ENCODE measurements at regions not wholly inside any gene's neighbourhood (a gene's known extent, or its start where the extent isn't known, plus 50 kb on each side); places are given as distances from the start of the nearest gene placed in this dataset.
A peak's percentile ranks its signal among the peaks of the same experiment; 100 is the strongest.

DNA sequence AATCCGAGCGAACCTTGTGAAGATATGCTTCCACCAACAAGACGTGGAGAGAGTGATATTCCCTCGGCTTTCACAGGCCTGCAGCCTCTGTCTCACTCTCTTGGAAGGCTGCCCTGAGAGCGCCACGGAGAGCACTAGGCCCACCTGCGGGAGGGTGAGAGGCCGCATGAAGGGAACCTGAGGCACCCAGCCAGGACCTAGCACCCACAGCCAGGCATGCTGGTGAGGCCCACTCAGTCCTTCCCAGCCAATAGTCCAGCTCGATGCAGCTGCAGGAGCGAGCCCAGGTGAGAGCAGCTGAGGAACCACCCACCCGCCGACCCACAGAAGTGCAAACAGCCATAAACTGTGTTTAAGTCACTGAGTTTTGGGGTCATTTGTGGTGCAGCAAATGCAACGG is 227.2 kb downstream of the QKI start (continued):
- TF ChIP-seq ZNF589 (CRISPR knock-in tag; IDR thresholded peaks at IDR 0.05; ENCODE audit: low read depth): no peak
- no peak for TF ChIP-seq MED1 (CRISPR knock-in tag; IDR thresholded peaks at IDR 0.05; ENCODE audit: borderline replicate concordance)
- TF ChIP-seq ZNF174 (CRISPR knock-in tag; IDR thresholded peaks at IDR 0.05): no peak
- no peak for TF ChIP-seq NCOR1 (IDR thresholded peaks at IDR 0.05)
- no peak for TF ChIP-seq JUNB (CRISPR knock-in tag; conservative IDR thresholded peaks at IDR 0.05)
- TF ChIP-seq TCF7 (IDR thresholded peaks at IDR 0.05; ENCODE audit: borderline replicate concordance): no peak
- TF ChIP-seq CREBBP (IDR thresholded peaks at IDR 0.05; ENCODE audit: low read depth, low read length): no peak
- TF ChIP-seq TAF1 (IDR thresholded peaks at IDR 0.05; ENCODE audit: control insufficient read depth, extremely low read depth, insufficient read depth, low read length, severe bottlenecking): no peak
- no peak for TF ChIP-seq HNRNPLL (IDR thresholded peaks at IDR 0.05; ENCODE audit: low read depth, low read length, poor library complexity, severe bottlenecking)
- TF ChIP-seq MCM7 (IDR thresholded peaks at IDR 0.05): no peak

DNA sequence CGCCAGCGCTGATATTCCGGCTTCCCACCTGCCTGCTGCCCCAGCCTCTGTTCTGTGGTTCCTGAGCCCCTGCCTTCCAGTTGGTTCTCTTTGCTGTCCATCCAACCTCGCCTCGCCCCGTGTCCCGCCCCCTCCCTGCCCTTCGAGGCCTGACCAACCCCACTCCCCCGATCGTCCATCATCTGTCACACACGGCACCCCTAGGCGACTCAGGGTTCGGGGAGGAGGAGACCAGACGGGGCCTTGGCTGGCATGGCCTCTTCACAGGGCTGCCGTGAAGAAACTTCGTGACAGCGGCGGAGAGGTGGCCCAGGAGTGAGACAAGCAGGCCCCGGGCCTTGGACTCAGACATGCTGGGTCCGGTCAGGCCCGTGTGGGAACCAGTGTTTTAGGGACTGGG is 226.1 kb downstream of the QKI start:
- Histone ChIP-seq H4K20me1 (replicated peaks; ENCODE audit: control insufficient read depth, insufficient read depth, low read length) (no peaks in the 10 kb centered on the region), H3K4me3 (no peak overlapping the region), H3K9me1 (ENCODE audit: control insufficient read depth, insufficient read depth, low read length) (no peaks in the 10 kb centered on the region), H3K79me2 (ENCODE audit: control insufficient read depth, insufficient read depth, low read length) (no peaks in the 10 kb centered on the region), H3K4me1 (replicated peaks in 1 of 2; ENCODE audit: control insufficient read depth in 2 of 2, insufficient read depth in 2 of 2, low read length in 2 of 2) (peaks cover 0 to 8% of the 10 kb centered on the region in 2 experiments; a peak in 3 of 5 replicates), H3K27ac (ENCODE audit: extremely low read depth, low read depth, low read length) (no peak overlapping the region), H3K9me3 (replicated peaks; ENCODE audit: control insufficient read depth, insufficient read depth, low read depth, low read length) (no peaks in the 10 kb centered on the region), H3K4me2 (ENCODE audit: insufficient read depth, low read length) (no peak overlapping the region), H2AFZ (ENCODE audit: low read depth, low read length) (no peak overlapping the region), H3K27me3 (ENCODE audit: control insufficient read depth in 2 of 2, insufficient read depth in 2 of 2, low read length in 2 of 2) (peaks cover 8 to 33% of the 10 kb centered on the region in 2 experiments; a peak in 4 of 5 replicates), H3K36me3 (ENCODE audit: control insufficient read depth, insufficient read depth, low read length) (no peaks in the 10 kb centered on the region), H3K9ac (ENCODE audit: insufficient read depth in 1 of 2, low read depth in 2 of 2, low read length in 2 of 2) (no peak overlapping the region)
- BruUV-seq (replicated peaks): no TSS peak
- no peak for DNase-seq (ENCODE audit: extremely low read depth in 1 of 4, low spot score in 3 of 4)
- WGBS (ENCODE audit: insufficient coverage, low coverage, missing lambda C conversion rate): 60% methylated on average over 16 of the region's 21 CpGs
- no peak for FAIRE-seq
- no peak for TF ChIP-seq CBFA2T3 (IDR thresholded peaks at IDR 0.05)
- peak; percentile 88 for TF ChIP-seq PKNOX1 (IDR thresholded peaks at IDR 0.05)
- TF ChIP-seq NFYB (IDR thresholded peaks at IDR 0.05; ENCODE audit: extremely low read depth, insufficient read length): peak; percentile 44
- ChIA-PET POLR2A (interaction anchor here (0.6 kb wide), 1 partner anchor 20 kb away, joined by 3 read pairs; no protein-coding TSS in a partner anchor), CTCF (ENCODE audit: low intra/inter-chr PET ratio) (no interaction called here)
- no peak for ATAC-seq
- in situ Hi-C loops (cut with MboI): no loop called here
- intact Hi-C loops (cut with micrococcal nuclease): no loop called here

All from K562 (cell line).